IMR-90 (cell line): ENCODE measurements at regions not wholly inside any gene's neighbourhood (a gene's known extent, or its start where the extent isn't known, plus 50 kb on each side); places are given as distances from the start of the nearest gene placed in this dataset.

Experiments used
- ATAC-seq: fragments of 200-7000 bp; cut with Tn5 transposase; 2 replicates; pipeline ENCODE4 v1.9.1; 2020; ENCODE audit warnings: low read depth, mild to moderate bottlenecking, moderate library complexity
- BruUV-seq: library from RNA; stranded (reverse); fragments of 400-500 nt; replicated peaks from 2 replicates; lab custom pipeline; 2021; lab: Mats Ljungman, UMichigan
- CTCF ChIA-PET: fragments of 300-600 bp; formaldehyde crosslinking; extraction: SDS; loops from one replicate; lab custom pipeline; 2021; ENCODE audit warnings: antibody characterized with exemption; lab: Yijun Ruan, JAX
- POLR2A ChIA-PET: fragments of 300-600 bp; sonication (Branson Sonifier 250); formaldehyde crosslinking; loops from one replicate; lab custom pipeline; 2022; ENCODE audit warnings: antibody characterized with exemption; ENCODE audit not compliant: unreplicated experiment; lab: Charles Lee
- DNase-seq: peaks from one replicate; pipeline ENCODE4 v3.0.0; 2013
- H2AFZ ChIP-seq: replicated peaks from 2 replicates; pipeline ENCODE3; 2013; ENCODE audit warnings: low read length, mild to moderate bottlenecking; ENCODE audit not compliant: poor library complexity
- H2AK5ac ChIP-seq: 2 replicates; pipeline ENCODE4 v1.6.1; 2013; ENCODE audit warnings: low read depth, low read length, inconsistent platforms
- H2AK9ac ChIP-seq: replicated peaks from 2 replicates; pipeline ENCODE3; 2013; ENCODE audit warnings: mild to moderate bottlenecking, low read depth, low read length, moderate library complexity; ENCODE audit not compliant: poor library complexity
- H2BK120ac ChIP-seq: 2 replicates; pipeline ENCODE4 v1.6.1; 2013; ENCODE audit warnings: low read depth, low read length, inconsistent platforms
- H2BK15ac ChIP-seq: 3 replicates; pipeline ENCODE4 v1.6.1; 2013; ENCODE audit warnings: low read depth, low read length, inconsistent platforms
- H2BK20ac ChIP-seq: 2 replicates; pipeline ENCODE4 v1.6.1; 2013; ENCODE audit warnings: low read depth, mild to moderate bottlenecking, inconsistent platforms, low read length, moderate library complexity
- H2BK5ac ChIP-seq: 2 replicates; pipeline ENCODE4 v1.6.1; 2013; ENCODE audit warnings: mild to moderate bottlenecking, low read depth, low read length, inconsistent platforms; ENCODE audit not compliant: poor library complexity, severe bottlenecking
- H3K14ac ChIP-seq: replicated peaks from 2 replicates; pipeline ENCODE4 v1.6.1; 2013; ENCODE audit warnings: low read depth, low read length, inconsistent platforms
- H3K18ac ChIP-seq: 2 replicates; pipeline ENCODE4 v1.6.1; 2013; ENCODE audit warnings: low read depth, low read length, control low read depth
- H3K23ac ChIP-seq: 2 replicates; pipeline ENCODE4 v1.6.1; 2013; ENCODE audit warnings: low read depth, low read length, inconsistent platforms
- H3K27ac ChIP-seq: 2 replicates; pipeline ENCODE4 v1.5.1; 2013; ENCODE audit warnings: mild to moderate bottlenecking, control low read depth, low read length; ENCODE audit not compliant: insufficient read depth
- H3K27me3 ChIP-seq: 2 replicates; pipeline ENCODE4 v1.6.1; 2013; ENCODE audit warnings: low read length; ENCODE audit not compliant: control insufficient read depth, insufficient read depth
- H3K36me3 ChIP-seq: 2 replicates; pipeline ENCODE4 v1.6.1; 2013; ENCODE audit warnings: low read length, mixed read lengths; ENCODE audit not compliant: control insufficient read depth, insufficient read depth
- H3K4ac ChIP-seq: 2 replicates; pipeline ENCODE4 v1.6.1; 2013; ENCODE audit warnings: low read depth, low read length, inconsistent platforms
- H3K4me1 ChIP-seq: 2 replicates; pipeline ENCODE4 v1.6.1; 2013; ENCODE audit warnings: low read length, mixed read lengths; ENCODE audit not compliant: control insufficient read depth, insufficient read depth
- H3K4me2 ChIP-seq: 2 replicates; pipeline ENCODE4 v1.6.1; 2013; ENCODE audit warnings: low read depth, mild to moderate bottlenecking, control low read depth, low read length, moderate library complexity
- H3K4me3 ChIP-seq: 2 replicates; pipeline ENCODE4 v1.5.1; 2013; ENCODE audit warnings: low read depth, mild to moderate bottlenecking, control low read depth, low read length, moderate library complexity; ENCODE audit not compliant: insufficient read depth
- H3K56ac ChIP-seq: 2 replicates; pipeline ENCODE4 v1.6.1; 2013; ENCODE audit warnings: low read length, inconsistent platforms; ENCODE audit not compliant: insufficient read depth; ENCODE audit errors: extremely low read depth
- H3K79me1 ChIP-seq, 2 experiments: 2 replicates each; pipeline ENCODE4 v1.6.1; 2013; ENCODE audit warnings: low read length in 2 of 2, inconsistent platforms in 1 of 2, low read depth in 1 of 2
- H3K9ac ChIP-seq: 2 replicates; pipeline ENCODE4 v1.6.1; 2013; ENCODE audit warnings: low read depth, low read length, control low read depth
- H3K9me1 ChIP-seq: 2 replicates; pipeline ENCODE4 v1.6.1; 2013; ENCODE audit warnings: low read length, inconsistent platforms; ENCODE audit not compliant: insufficient read depth
- H3K9me3 ChIP-seq: 2 replicates; pipeline ENCODE4 v1.6.1; 2013; ENCODE audit warnings: low read length; ENCODE audit not compliant: control insufficient read depth, insufficient read depth
- H4K20me1 ChIP-seq: 2 replicates; pipeline ENCODE4 v1.6.1; 2013; ENCODE audit warnings: low read length, inconsistent platforms; ENCODE audit not compliant: insufficient read depth
- H4K5ac ChIP-seq: 2 replicates; pipeline ENCODE4 v1.6.1; 2013; ENCODE audit warnings: mild to moderate bottlenecking, low read depth, low read length, control low read depth
- H4K8ac ChIP-seq, 2 experiments: 2 replicates each; pipeline ENCODE4 v1.6.1; 2013; ENCODE audit warnings: low read depth in 2 of 2, low read length in 2 of 2, control low read depth in 1 of 2, inconsistent platforms in 1 of 2
- H4K91ac ChIP-seq: 2 replicates; pipeline ENCODE4 v1.6.1; 2013; ENCODE audit warnings: low read depth, low read length, inconsistent platforms; ENCODE audit not compliant: insufficient read depth
- BHLHE40 ChIP-seq: fragments of 150-350 bp; IDR thresholded peaks from 2 replicates; pipeline ENCODE4 v1.6.1; 2016; ENCODE audit warnings: mild to moderate bottlenecking, low read depth, low read length
- CEBPB ChIP-seq: IDR thresholded peaks from 2 replicates; pipeline ENCODE4 v1.6.1; 2012; ENCODE audit warnings: low read depth, low read length, improper control_type of control experiment
- CHD1 ChIP-seq: IDR thresholded peaks from 2 replicates; pipeline ENCODE4 v1.6.1; 2012; ENCODE audit warnings: low read depth, low read length, improper control_type of control experiment
- FOS ChIP-seq: fragments of 150-350 bp; IDR thresholded peaks from 2 replicates; pipeline ENCODE4 v1.6.1; 2016; ENCODE audit warnings: low read depth, low read length
- MAZ ChIP-seq: IDR thresholded peaks from 2 replicates; pipeline ENCODE4 v1.6.1; 2012; ENCODE audit warnings: low read depth, mild to moderate bottlenecking, low read length, improper control_type of control experiment, moderate library complexity, borderline replicate concordance
- MXI1 ChIP-seq: IDR thresholded peaks from 2 replicates; pipeline ENCODE4 v1.6.1; 2012; ENCODE audit warnings: low read depth, mild to moderate bottlenecking, low read length, moderate library complexity, borderline replicate concordance
- NFE2L2 ChIP-seq: fragments of 150-350 bp; IDR thresholded peaks from 2 replicates; pipeline ENCODE4 v1.6.1; 2016; ENCODE audit warnings: low read depth, mild to moderate bottlenecking, low read length
- POLR2A ChIP-seq: IDR thresholded peaks from 2 replicates; pipeline ENCODE4 v1.6.1; 2012; ENCODE audit warnings: mild to moderate bottlenecking, low read depth, low read length
- RFX5 ChIP-seq: IDR thresholded peaks from 2 replicates; pipeline ENCODE4 v1.8.0; 2012; ENCODE audit warnings: low read depth, mild to moderate bottlenecking, low read length, moderate library complexity
- WGBS, 2 experiments: methylation state at CpG; one replicate each; pipeline versions ENCODE4 v1.1.5 to v1.1.7; 2013; ENCODE audit warnings: missing lambda C conversion rate in 2 of 2; ENCODE audit not compliant: insufficient read length in 1 of 2; ENCODE audit errors: extremely low coverage in 2 of 2; 5-methylcytosine and 5-hydroxymethylcytosine counted together
- dilution Hi-C: fragments of 300-500 bp; cut with HindIII; formaldehyde crosslinking; loops from one replicate; pipeline ENCODE4 v1.14.3; 2018; ENCODE audit warnings: low sequenced_read_pairs; ENCODE audit not compliant: unreplicated experiment
- in situ Hi-C: fragments of 300-500 bp; cut with MboI; formaldehyde crosslinking; loops from 3 replicates; pipeline ENCODE4 v1.14.3; 2019; ENCODE audit warnings: low sequenced_read_pairs, inconsistent platforms, mixed read lengths
- intact Hi-C: fragments of 100-400 bp; cut with micrococcal nuclease; formaldehyde crosslinking; loops from 2 replicates; pipeline ENCODE4 v1.10.0; 2022
- TF ChIP-seq, protein P1 (sequence below): fragments of 150-350 bp; IDR thresholded peaks from 2 replicates; pipeline ENCODE4 v1.6.1; 2017; ENCODE audit warnings: mild to moderate bottlenecking, antibody characterized with exemption, low read length, low read depth
- TF ChIP-seq, protein P2 (sequence below): fragments of 150-350 bp; IDR thresholded peaks from 2 replicates; pipeline ENCODE4 v1.6.1; 2016; ENCODE audit warnings: low read depth, mild to moderate bottlenecking, low read length, moderate library complexity, borderline replicate concordance

- H3K9ac ChIP-seq: no peak overlapping the region
- H3K4me2 ChIP-seq: no peak overlapping the region
- in situ Hi-C loops: no loop called here
- no peak overlapping the region for H2BK120ac ChIP-seq
- no peak overlapping the region for H2AK5ac ChIP-seq
- H3K4me1 ChIP-seq: no peaks in the 10 kb centered on the region
- ChIA-PET POLR2A (no interaction called here), CTCF (no interaction called here)
- H4K91ac ChIP-seq: no peak overlapping the region
- no peak overlapping the region for H2AFZ ChIP-seq
- no peak overlapping the region for H3K4ac ChIP-seq
- no peaks in the 10 kb centered on the region for H3K27me3 ChIP-seq
- H3K18ac ChIP-seq: no peak overlapping the region
- DNase-seq (no peak), ATAC-seq (no peak)
- TF ChIP-seq FOS (no peak), NFE2L2 (no peak), MAZ (no peak), POLR2A (no peak), CHD1 (no peak), CEBPB (no peak), BHLHE40 (no peak), MXI1 (no peak), RFX5 (no peak)
- TF ChIP-seq, protein P1, sequence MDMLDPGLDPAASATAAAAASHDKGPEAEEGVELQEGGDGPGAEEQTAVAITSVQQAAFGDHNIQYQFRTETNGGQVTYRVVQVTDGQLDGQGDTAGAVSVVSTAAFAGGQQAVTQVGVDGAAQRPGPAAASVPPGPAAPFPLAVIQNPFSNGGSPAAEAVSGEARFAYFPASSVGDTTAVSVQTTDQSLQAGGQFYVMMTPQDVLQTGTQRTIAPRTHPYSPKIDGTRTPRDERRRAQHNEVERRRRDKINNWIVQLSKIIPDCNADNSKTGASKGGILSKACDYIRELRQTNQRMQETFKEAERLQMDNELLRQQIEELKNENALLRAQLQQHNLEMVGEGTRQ: no peak
- TF ChIP-seq, protein P2, sequence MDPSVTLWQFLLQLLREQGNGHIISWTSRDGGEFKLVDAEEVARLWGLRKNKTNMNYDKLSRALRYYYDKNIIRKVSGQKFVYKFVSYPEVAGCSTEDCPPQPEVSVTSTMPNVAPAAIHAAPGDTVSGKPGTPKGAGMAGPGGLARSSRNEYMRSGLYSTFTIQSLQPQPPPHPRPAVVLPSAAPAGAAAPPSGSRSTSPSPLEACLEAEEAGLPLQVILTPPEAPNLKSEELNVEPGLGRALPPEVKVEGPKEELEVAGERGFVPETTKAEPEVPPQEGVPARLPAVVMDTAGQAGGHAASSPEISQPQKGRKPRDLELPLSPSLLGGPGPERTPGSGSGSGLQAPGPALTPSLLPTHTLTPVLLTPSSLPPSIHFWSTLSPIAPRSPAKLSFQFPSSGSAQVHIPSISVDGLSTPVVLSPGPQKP: no peak
- no CpG with 5 or more reads among the region's 1 CpG for WGBS, 2 experiments
- intact Hi-C loops: no loop called here
- H3K9me3 ChIP-seq: peaks cover 2% of the 10 kb centered on the region; the same call in 1 of the 2 replicates
- no peak overlapping the region for H4K5ac ChIP-seq
- BruUV-seq: no TSS peak
- H4K8ac ChIP-seq: no peak overlapping the region
- H3K27ac ChIP-seq: no peak overlapping the region
- no peak overlapping the region for H3K23ac ChIP-seq
- H3K4me3 ChIP-seq: no peak overlapping the region
- H3K9me1 ChIP-seq: no peaks in the 10 kb centered on the region
- no peaks in the 10 kb centered on the region for H3K79me1 ChIP-seq
- H2AK9ac ChIP-seq: no peak overlapping the region
- H3K56ac ChIP-seq: no peak overlapping the region
- no peak overlapping the region for H2BK15ac ChIP-seq
- H4K20me1 ChIP-seq: no peaks in the 10 kb centered on the region
- H2BK20ac ChIP-seq: no peak overlapping the region
- H2BK5ac ChIP-seq: no peak overlapping the region
- dilution Hi-C loops: no loop called here
- no peak overlapping the region for H3K14ac ChIP-seq
- no peaks in the 10 kb centered on the region for H3K36me3 ChIP-seq
These were observed 219.4 kb upstream of the ZC4H2 start for GRCh38 chrX:65195621-65196020.
